Caco-2 (cell line): ENCODE measurements at regions not wholly inside any gene's neighbourhood (a gene's known extent, or its start where the extent isn't known, plus 50 kb on each side); places are given as distances from the start of the nearest gene placed in this dataset.

Experiments
- BruUV-seq: library from RNA; stranded (reverse); fragments of 400-500 nt; replicated peaks from 2 replicates; lab custom pipeline; 2021; lab: Mats Ljungman, UMichigan
- CTCF ChIA-PET: fragments of 300-600 bp; sonication (Branson Sonifier 250); formaldehyde crosslinking; loops from one replicate; lab custom pipeline; 2022; ENCODE audit warnings: antibody characterized with exemption; lab: Charles Lee
- POLR2A ChIA-PET: fragments of 300-600 bp; sonication (Branson Sonifier 250); formaldehyde crosslinking; loops from one replicate; lab custom pipeline; 2022; ENCODE audit warnings: antibody characterized with exemption; lab: Charles Lee
- DNase-seq, 2 experiments: peaks; one replicate each; pipeline versions ENCODE4 v3.0.0 to v3.0.0-alpha.2; 2020 to 2022
- H3K27me3 ChIP-seq: replicated peaks from 2 replicates; pipeline ENCODE4 v1.6.0; 2011; ENCODE audit warnings: low read length; ENCODE audit not compliant: control insufficient read depth, insufficient read depth
- H3K36me3 ChIP-seq: 2 replicates; pipeline ENCODE4 v1.5.1; 2011; ENCODE audit warnings: low read length; ENCODE audit not compliant: control insufficient read depth, insufficient read depth
- H3K4me1 ChIP-seq: fragments of 250-450 bp; sonication (Bioruptor Pico); 2 replicates; pipeline ENCODE4 v1.5.1; 2020; ENCODE audit warnings: mild to moderate bottlenecking
- H3K4me3 ChIP-seq: 2 replicates; pipeline ENCODE4 v1.5.1; 2011; ENCODE audit warnings: low read depth, mild to moderate bottlenecking, control low read depth, low read length
- H3K9me3 ChIP-seq: fragments of 250-450 bp; sonication (Bioruptor Pico); 2 replicates; pipeline ENCODE4 v1.5.1; 2020; ENCODE audit warnings: mild to moderate bottlenecking, moderate library complexity
- H3K27ac Mint-ChIP-seq: one replicate; pipeline ENCODE4 v1.8.0; 2022; ENCODE audit warnings: mixed read lengths; ENCODE audit not compliant: unreplicated experiment
- H3K27me3 Mint-ChIP-seq: one replicate; pipeline ENCODE4 v1.8.0; 2022; ENCODE audit warnings: mixed read lengths; ENCODE audit not compliant: insufficient read depth, unreplicated experiment
- H3K36me3 Mint-ChIP-seq: one replicate; pipeline ENCODE4 v1.8.0; 2022; ENCODE audit warnings: mild to moderate bottlenecking, mixed read lengths; ENCODE audit not compliant: insufficient read depth, unreplicated experiment
- H3K4me1 Mint-ChIP-seq: one replicate; pipeline ENCODE4 v1.8.0; 2022; ENCODE audit warnings: low read depth, mixed read lengths; ENCODE audit not compliant: unreplicated experiment
- H3K4me3 Mint-ChIP-seq: one replicate; pipeline ENCODE4 v1.8.0; 2022; ENCODE audit warnings: mild to moderate bottlenecking, moderate library complexity, mixed read lengths; ENCODE audit not compliant: unreplicated experiment
- H3K9me3 Mint-ChIP-seq: one replicate; pipeline ENCODE4 v1.8.0; 2022; ENCODE audit warnings: mixed read lengths; ENCODE audit not compliant: unreplicated experiment
- intact Hi-C: fragments of 100-400 bp; cut with micrococcal nuclease; formaldehyde crosslinking; loops from one replicate; pipeline ENCODE4 v1.10.0; 2022; ENCODE audit not compliant: unreplicated experiment
- TF ChIP-seq, protein P1 (sequence below), 2 experiments: fragments of 200-600 bp in 1 of 2; IDR thresholded peaks; 1 replicate in 1 of 2; 2 replicates in 1 of 2; pipeline versions ENCODE4 v1.5.1 to v1.8.0; 2011 to 2022; ENCODE audit warnings: antibody characterized with exemption in 1 of 2, control low read depth in 1 of 2, inconsistent platforms in 1 of 2, low read depth in 1 of 2, low read length in 1 of 2, mild to moderate bottlenecking in 1 of 2, moderate library complexity in 1 of 2; ENCODE audit not compliant: insufficient read depth in 1 of 2, severe bottlenecking in 1 of 2, unreplicated experiment in 1 of 2

DNA sequence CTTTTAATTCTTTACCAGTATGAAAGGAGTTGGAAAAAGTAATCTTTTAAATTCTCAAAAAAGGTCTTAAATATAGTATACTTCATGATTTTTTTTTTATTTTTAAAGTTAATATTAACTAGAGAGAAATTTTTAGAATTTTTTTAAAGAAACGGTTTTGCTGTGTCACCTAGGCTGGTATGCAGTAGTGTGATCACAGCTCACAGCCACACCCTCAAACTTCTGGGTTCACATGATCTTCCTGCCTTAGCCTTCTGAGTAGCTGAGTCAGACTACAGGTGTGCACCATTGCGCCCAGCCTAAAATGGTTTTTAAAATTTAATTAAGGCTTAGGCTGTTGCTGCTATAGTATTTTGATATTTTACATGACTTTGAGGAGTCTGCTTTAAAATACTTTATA is 52.4 kb downstream of the TLCD4 start:
- peaks cover 8% of the 10 kb centered on the region for H3K4me1 Mint-ChIP-seq
- Histone ChIP-seq H3K9me3 (no peaks in the 10 kb centered on the region), H3K27me3 (no peaks in the 10 kb centered on the region), H3K4me3 (no peak overlapping the region), H3K4me1 (peaks cover 15% of the 10 kb centered on the region), H3K36me3 (no peaks in the 10 kb centered on the region)
- no TSS peak for BruUV-seq
- ChIA-PET CTCF (interaction anchor here (0.5 kb wide), 1 partner anchor 97 kb away, joined by 4 read pairs; the partner anchor contains the start of gene ALG14), POLR2A (no interaction called here)
- H3K27ac Mint-ChIP-seq = no peak overlapping the region
- intact Hi-C loops = no loop called here
- H3K4me3 Mint-ChIP-seq = no peak overlapping the region
- peak; percentile 28 to 52 for DNase-seq
- TF ChIP-seq, protein P1, sequence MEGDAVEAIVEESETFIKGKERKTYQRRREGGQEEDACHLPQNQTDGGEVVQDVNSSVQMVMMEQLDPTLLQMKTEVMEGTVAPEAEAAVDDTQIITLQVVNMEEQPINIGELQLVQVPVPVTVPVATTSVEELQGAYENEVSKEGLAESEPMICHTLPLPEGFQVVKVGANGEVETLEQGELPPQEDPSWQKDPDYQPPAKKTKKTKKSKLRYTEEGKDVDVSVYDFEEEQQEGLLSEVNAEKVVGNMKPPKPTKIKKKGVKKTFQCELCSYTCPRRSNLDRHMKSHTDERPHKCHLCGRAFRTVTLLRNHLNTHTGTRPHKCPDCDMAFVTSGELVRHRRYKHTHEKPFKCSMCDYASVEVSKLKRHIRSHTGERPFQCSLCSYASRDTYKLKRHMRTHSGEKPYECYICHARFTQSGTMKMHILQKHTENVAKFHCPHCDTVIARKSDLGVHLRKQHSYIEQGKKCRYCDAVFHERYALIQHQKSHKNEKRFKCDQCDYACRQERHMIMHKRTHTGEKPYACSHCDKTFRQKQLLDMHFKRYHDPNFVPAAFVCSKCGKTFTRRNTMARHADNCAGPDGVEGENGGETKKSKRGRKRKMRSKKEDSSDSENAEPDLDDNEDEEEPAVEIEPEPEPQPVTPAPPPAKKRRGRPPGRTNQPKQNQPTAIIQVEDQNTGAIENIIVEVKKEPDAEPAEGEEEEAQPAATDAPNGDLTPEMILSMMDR (IDR thresholded peaks at IDR 0.05; ENCODE audit: insufficient read depth in 1 of 2, low read depth in 1 of 2, low read length in 1 of 2, severe bottlenecking in 1 of 2, unreplicated experiment in 1 of 2) = no peak
- H3K36me3 Mint-ChIP-seq = no peaks in the 10 kb centered on the region
- H3K27me3 Mint-ChIP-seq = no peaks in the 10 kb centered on the region
- H3K9me3 Mint-ChIP-seq = no peaks in the 10 kb centered on the region

DNA sequence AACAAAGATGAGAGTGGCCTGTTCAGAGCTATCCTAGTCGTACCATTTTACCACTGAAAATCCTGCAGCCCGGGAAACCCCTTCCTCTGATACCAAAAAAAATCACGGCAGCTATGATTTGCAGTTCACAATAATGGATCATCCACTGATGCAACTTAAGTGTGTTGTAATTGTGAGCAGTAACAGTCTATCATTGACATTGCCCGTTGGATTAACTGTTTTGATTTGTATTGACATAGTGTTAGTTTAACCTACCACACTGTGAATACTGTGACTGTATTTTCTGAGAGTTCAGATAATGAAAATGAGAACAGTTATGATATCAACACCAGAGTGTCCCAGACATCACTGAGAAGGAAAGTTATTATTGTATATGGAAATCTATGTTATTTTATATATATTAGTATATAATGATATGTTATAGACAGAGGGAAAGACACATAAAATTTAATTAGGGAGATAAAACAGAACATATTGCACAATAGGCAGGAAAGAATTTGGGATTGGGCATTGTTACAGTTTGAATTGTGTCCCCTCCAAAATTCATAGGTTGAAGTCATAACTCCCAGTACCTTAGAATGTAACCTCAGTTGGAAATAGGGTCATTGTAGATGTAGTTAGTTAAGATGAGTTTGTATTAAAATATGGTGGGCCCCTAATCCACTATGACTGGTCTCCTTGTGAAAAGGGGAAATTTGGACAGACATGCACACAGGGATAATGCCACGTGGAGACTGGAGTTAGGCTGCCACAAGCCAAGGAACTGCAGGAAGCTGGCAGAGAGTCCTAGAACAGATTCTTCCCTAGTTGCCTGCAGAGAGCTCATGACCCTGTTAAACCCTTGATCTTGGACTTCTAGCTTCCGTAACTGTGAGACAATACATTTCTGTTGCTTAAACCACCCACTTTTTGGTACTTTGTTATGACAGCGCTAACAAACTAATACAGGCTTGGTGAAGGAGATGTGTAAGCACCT is 54.4 kb downstream of the TLCD4 start:
- TF ChIP-seq, protein P1 (IDR thresholded peaks at IDR 0.05; ENCODE audit: insufficient read depth in 1 of 2, low read depth in 1 of 2, low read length in 1 of 2, severe bottlenecking in 1 of 2, unreplicated experiment in 1 of 2) = no peak
- Mint-ChIP-seq H3K4me1 (peaks cover 8% of the 10 kb centered on the region), H3K36me3 (peaks cover 5% of the 10 kb centered on the region), H3K27ac (no peak overlapping the region), H3K4me3 (no peak overlapping the region), H3K9me3 (no peaks in the 10 kb centered on the region), H3K27me3 (no peaks in the 10 kb centered on the region)
- ChIA-PET CTCF (no interaction called here), POLR2A (no interaction called here)
- intact Hi-C loops = no loop called here
- no peaks in the 10 kb centered on the region for H3K9me3 ChIP-seq
- H3K4me1 ChIP-seq = peaks cover 15% of the 10 kb centered on the region
- no peak for DNase-seq
- no peak overlapping the region for H3K4me3 ChIP-seq
- BruUV-seq = no TSS peak
- no peaks in the 10 kb centered on the region for H3K27me3 ChIP-seq
- no peaks in the 10 kb centered on the region for H3K36me3 ChIP-seq

DNA sequence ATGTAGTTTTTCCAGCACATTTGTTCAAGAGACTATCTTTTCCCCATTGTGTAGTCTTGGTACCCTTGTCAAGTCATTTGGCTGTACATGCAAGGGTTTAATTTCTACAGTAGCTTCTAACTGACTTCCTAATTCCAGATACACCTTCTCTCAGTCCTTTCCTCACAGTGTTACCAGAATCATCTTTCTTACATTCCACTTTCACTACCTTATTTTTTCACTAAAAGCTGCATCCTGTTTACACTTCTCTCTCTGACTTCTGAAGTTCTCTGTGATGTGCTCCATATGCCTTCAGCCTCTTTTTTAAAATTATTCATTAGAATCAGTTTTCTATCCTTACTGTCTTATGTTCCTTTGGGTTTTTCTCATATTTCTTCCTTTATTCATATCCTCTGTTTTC is 57.1 kb upstream of the RWDD3 start:
- H3K27me3 ChIP-seq = no peaks in the 10 kb centered on the region
- intact Hi-C loops = no loop called here
- Mint-ChIP-seq H3K4me3 (no peak overlapping the region), H3K4me1 (no peaks in the 10 kb centered on the region), H3K9me3 (no peaks in the 10 kb centered on the region), H3K27me3 (no peaks in the 10 kb centered on the region), H3K36me3 (peaks cover 5% of the 10 kb centered on the region), H3K27ac (no peak overlapping the region)
- no peaks in the 10 kb centered on the region for H3K9me3 ChIP-seq
- H3K4me3 ChIP-seq = no peak overlapping the region
- POLR2A ChIA-PET = no interaction called here
- H3K4me1 ChIP-seq = no peaks in the 10 kb centered on the region
- no peaks in the 10 kb centered on the region for H3K36me3 ChIP-seq
- no peak for DNase-seq
- no TSS peak for BruUV-seq
- TF ChIP-seq, protein P1 (IDR thresholded peaks at IDR 0.05; ENCODE audit: insufficient read depth in 1 of 2, low read depth in 1 of 2, low read length in 1 of 2, severe bottlenecking in 1 of 2, unreplicated experiment in 1 of 2) = no peak
- CTCF ChIA-PET = no interaction called here
